GM21825 (cell line): ENCODE measurements at regions not wholly inside any gene's neighbourhood (a gene's known extent, or its start where the extent isn't known, plus 50 kb on each side); places are given as distances from the start of the nearest gene placed in this dataset.

Experiments
- ATAC-seq: cut with Tn5 transposase; IDR thresholded peaks from one replicate; pipeline ENCODE4 v1.9.1; 2021; ENCODE audit warnings: mild to moderate bottlenecking, moderate library complexity; ENCODE audit not compliant: unreplicated experiment

DNA sequence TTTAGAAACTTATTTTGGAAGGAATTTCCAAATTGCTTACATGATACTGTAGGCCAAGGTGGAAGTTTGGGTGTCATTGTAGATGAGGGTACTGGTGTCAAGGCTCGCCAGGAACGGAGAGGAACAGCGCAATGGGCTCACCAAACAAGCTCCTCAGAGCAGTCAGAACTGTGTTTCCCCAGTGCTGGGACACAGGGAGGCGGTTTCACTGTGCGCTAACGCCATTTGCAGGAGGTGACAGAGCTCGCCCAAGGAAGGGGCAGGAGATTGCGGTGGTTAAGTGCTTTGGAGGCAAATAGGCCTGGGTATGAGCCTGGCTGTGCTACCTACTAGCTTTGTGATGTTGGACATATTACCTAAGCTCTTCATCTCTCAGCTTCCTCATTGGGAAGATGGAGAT is 57.3 kb downstream of the HHEX start:
- ATAC-seq: no peak

DNA sequence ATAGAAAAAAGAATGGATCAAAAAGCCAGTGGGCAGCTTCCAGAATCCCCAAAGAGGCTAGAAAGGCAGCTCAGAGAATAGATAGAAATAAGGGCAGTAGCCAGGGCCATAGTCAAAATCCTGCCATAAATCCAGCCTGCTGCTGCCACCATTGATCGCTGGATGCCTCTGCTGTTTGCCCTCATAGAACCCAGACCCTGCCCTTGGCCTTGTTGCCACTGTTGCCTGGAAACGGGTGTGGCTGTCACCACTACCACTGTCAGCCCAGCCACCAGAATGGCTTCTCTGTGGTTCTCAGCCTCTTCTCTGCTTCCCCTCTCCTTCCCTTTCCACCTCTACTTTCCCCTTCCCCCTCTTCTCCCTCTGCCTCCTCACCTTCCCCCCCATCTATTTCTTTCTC is 57.8 kb downstream of the HHEX start:
- ATAC-seq: no peak

DNA sequence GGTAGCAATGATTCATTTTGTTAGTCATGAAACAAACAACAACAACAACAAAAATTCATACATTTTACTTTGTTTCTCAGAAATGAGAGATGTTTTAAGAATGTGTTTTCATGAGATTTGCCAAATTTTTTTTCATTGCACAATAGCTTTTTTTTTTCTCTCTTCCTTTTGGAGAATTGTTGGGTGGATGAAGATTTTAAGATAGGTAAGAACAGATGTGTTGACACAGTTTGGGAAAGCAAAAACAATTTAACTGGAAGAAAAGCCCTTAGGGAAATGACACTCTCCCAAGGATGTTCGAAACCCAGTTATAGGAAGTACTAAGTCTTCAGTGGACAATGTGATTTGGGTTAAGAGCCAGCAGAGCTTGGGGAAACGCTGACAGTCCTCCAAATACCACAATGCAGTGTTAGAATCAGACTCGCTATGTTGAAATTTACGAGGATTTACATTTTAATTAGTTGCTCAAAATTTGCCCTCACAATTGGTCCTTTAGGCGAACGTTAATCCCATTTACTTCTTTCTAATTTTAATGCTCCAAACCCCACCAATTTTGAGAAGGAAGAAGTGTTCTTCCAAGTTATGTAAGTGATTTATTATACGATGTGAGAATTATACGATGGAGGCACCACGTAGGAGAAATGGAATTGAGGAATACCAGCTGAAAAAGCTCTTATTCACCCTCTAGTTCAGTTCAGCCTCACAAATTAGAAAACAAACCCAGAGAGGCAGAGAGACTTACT is 61.2 kb downstream of the HHEX start:
- no peak for ATAC-seq

DNA sequence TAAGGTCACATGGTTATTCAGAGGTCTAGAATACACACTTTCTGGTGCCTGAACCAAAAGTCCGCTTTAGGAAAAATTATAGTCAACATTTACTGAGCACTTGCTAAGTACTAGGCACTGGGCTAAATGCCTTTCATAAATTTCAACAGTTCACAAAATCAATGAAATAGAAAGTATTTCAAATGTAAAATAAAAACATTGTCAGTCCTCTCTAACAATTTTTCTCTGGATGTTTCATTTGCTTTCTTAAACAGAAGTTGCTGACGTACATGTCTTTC is 61.7 kb downstream of the HHEX start:
- ATAC-seq: no peak

DNA sequence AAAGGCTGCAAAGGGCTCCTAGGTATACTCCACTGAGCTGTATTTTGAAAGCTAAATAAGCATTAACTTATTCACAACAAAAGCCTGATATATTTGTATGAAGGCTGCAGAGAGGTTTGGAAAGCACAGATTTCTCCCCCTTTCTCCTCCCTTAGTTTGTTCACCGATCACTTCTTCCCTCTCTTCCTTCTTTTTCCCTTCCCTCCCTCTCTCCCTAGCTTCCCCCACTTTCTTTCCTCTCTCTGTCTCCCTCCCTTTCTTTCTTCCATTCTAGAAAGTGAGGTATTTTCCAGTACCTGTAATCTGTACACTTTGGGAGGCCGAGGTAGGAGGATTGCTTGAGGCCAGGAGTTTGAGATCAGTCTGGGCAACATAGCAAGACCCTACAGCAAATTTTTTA is 62.1 kb downstream of the HHEX start:
- no peak for ATAC-seq

DNA sequence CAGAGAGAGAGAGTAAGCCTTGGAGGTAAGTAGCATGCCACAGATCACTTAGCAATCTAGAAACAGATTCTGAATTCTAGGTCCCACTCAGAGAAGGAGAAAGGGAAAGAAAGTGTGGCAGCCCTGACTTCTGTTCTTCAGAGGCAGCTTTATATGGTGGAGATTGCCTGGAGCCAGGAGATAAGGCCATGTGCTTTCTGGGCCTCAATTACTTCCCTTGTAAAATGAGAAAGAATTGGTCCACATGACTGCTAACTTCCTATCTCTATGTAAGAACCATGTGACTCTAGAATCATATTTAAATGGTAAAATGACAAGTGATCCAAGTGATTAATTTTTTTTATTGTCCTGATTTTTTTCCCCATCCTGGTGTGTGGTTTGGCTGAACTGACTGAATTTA is 64.1 kb downstream of the HHEX start:
- no peak for ATAC-seq

DNA sequence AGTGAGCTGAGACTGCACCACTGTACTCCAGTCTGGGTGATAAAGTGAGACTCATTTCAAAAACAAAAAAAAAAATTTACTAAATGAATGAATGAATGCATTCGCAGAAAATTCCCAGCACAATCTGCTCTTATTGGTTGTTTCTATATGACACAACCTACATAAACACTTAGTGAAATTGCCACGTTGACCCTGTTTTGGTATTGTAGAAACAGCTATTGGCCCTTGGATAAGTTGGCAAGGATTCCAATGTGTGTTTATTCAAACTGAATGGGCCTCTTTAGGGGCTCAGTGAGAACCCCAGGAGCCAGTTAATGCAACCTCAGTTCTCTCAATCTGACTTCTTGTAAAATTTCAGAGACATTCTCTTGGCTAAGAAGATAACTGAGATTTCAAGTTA is 66.0 kb downstream of the HHEX start:
- ATAC-seq: no peak

DNA sequence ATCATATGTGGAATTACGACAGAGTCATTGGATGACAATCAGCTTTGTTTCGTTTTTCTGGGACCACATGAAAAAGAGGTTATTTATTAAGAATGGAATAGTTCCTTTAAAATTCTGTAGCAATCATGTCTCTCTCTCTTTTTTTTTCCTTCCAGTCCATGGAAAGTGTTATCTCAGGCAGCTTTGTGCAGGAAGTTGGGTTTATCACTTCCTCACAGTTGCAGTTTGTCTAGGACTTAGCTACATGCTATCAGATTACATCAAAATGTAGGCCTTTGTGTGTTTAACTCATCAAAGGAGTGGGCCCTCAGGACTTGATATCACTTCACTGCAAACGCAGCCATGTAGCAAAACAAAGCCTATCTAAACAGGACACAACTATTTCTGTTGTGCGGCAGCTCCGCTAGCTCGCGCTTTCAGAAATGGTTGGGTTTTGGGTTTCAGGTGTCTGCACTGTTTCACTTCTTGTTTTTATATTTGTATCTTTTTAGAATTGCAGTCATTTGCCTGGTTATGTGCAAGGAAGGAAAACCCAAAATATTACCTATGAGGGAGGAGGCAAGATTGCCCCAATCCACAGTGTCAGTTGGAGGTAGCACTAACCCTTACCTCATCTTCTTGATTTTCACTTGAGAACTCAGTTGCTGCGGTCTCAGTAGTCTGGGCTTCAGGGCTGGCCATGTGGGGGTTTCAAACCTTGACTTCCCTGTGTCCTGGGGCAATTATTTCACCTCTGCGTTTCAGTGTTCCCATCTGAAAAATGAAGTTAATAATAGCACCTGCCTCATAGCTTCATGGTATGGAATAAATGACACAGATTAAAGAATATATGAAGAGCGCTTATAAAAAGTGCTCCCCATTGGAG is 66.7 kb downstream of the HHEX start:
- peak; percentile 79 for ATAC-seq

DNA sequence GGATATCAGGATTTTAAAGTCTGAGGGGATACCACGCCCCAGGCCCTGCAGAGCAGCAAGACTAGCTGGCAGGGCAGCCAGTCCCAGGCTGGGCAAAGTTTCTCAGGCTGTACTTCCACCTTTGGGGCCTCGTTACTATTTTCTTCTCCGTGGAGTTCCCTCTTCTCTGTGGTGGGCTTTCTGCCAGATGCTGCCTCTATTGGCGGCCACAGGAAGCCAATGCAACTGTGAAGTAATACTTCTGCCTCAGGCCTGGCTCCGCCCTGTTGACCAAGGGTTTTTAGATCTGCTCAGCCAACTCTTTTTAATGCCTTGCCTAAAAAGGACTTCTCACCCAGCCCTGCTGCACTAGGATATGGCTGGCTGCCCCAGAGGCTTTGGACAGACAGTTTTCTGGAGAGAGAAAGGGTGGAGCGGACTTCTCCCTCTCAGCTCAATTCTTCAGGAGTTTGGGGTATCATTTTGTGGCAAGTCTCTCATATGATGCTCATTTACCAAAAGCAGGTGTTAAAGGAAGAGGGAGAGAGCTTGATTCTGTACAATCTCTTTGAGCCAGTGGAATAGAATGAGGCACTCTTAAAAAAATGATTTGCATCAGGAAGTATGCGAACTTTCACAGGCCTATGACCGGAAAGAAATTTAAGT is 67.4 kb downstream of the HHEX start:
- ATAC-seq: peak; percentile 76

DNA sequence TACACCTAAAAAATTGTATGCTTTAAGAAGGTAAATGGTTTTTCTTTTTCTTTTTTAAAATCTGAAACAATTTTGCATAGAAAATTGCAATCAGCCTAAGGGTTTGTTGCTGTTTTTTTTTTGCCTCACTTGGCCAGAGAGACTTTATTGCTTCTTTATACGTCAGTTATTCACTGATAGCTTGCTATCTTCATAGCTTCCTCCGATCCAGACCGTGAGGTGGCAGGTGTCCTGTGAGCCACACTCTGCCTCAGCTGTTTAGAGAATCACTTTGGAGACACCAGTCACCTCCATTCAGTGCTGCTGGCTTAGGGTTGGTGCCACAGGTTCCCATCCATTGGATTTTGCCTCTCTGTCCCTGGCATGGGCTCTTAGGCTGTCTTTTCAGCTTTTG is 68.0 kb downstream of the HHEX start:
- ATAC-seq: no peak

DNA sequence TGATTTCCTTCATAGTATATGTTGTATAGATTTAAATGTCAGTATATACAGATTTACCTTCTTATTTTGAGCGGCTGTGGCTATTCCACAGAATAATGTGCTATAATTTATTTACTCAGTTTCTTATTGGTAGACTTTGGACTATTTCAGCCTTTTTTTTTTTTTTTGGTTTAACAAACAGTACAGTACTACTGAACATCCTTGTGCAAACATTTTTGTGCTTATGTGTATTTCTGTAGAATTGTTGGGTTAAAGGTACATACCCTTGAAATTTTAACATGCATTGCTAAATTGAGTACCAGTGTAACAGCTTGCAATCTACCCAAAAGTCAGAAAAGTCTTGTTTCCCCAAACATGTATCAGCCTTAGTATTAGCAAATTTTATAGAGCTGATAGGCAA is 68.8 kb downstream of the HHEX start:
- no peak for ATAC-seq

DNA sequence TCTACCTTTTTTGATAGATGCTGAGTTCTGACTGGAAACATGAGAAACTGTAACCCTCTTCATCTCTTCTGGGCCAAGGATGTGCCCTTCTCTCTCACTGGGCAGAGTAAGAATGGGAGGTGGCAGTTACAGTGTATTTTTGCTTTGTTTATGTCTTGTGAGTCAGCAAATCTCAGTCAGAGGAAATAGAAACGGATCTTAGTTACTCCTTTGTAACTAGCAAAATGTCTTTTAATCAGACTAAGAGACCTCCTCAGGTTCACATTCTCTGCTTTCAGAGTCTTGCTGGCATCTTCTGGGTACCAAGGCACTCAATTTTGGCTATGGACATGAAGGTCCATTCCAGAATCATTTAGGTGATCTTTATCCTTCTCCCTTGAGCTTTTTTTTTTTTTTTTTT is 70.9 kb downstream of the HHEX start:
- ATAC-seq: no peak

DNA sequence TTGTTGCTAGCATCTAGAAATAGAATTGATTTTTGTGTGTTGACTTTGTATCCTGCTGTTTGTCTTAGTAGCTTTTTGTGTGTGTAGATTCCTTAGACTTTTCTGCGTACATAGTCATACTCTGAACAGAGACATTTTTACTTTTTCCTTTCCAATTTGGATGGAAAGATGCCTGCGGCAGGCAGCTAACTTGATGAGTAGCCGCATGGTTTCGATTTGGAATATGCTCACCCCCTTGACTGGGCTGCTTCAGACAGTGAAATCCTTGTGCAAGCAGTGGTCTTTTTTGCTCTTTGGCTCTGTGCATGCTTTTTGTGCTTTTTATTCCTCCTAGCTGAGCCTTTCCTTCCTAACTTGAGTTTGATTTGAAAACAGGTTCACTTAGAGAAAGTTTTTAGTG is 71.8 kb downstream of the HHEX start:
- ATAC-seq: no peak

DNA sequence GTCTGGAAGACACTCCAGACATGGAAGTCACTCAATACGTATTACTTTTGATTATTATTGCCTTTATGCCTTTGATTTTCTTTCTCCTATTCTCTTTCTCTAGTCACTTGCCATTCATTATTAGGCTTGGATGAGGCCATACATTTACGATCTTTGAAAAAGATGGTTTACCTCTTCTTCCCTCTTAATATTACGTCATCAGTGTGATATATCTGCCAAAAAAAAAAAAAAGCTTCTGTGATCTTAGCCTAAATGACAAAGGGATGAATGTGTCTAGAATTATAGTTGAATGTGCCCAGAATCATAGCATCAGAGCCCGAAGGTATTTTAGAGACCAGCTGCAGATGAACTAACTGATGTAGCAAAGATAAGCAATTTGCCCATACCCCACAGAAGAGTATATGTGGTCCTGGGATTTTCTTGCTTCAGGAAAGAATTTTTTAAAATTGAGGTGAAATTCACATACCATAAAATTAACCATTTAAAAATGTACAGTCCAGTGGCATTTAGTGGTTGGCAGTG is 73.9 kb downstream of the HHEX start:
- ATAC-seq: no peak

DNA sequence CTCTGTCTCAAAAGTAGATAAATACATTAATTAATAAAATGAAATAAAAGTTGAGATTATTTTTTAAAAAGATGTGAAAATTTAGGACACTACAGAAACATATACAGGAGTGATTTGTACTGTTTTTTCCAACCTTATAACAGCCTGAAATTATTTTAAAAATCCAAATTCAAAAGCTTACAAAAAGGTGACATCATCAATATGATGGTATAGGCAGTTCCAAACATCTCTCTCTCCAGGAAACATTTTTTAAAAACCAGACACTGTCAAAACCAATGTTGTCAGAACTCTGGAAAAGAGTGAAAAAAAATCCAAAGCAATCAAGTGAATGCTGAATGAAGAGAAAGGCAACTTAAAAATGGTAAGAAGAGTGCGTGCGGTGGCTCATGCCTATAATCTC is 76.7 kb downstream of the HHEX start:
- no peak for ATAC-seq

DNA sequence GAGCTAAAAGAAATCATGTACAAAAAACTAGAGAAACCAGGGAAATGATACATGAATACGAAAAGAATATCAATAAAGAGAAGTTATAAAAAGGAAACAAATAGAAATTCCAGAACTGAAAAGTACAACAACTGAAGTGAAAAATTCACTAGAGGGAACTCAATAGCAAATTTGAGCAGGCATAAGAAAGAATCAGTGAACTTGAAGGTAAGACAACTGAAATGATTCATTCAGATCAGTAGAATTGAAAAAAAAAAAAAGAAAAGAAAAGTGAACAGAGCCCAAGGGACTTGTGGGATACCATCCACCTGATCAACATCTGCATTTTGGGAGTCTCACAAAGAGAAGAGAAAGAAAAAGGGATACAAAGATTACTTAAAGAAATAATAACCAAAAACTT is 78.3 kb downstream of the HHEX start:
- no peak for ATAC-seq

DNA sequence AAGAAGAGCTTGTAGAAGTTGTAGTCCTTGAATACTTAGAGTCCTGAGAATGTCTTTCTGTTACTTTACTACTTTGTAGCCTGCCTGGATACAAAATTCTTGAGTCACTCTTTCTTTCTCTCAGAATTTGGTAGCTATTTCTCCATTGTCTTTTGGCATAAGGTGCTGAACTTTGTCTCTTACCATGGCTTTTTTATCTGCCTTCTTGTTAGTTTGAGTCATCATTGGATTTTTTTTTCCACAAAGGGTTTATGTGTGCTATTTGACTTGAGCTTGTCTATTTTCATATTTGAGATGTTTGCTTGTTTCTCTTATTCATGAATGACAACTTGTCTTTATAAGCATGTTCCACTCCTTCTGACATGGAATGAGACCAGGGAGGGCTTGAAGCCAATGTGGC is 74.5 kb upstream of the EXOC6 start:
- ATAC-seq: no peak

DNA sequence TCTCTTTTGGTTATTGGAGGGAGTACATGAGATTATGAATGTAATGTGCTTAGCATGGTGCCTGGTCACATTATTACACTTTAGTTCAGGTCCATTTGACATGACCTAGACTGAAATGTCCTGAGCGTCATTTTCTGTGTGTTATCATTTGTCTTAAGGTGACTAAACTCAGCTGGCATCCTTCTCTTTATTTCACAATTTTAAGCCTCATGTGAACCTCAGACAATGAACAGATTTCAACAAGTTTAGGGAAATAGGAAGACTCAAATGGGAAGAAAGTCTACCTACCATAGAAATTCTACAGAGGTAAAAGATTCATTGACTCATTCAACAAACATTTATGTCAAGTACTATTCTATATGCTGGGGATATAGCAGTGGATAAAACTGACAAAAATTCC is 70.2 kb upstream of the EXOC6 start:
- ATAC-seq: no peak

DNA sequence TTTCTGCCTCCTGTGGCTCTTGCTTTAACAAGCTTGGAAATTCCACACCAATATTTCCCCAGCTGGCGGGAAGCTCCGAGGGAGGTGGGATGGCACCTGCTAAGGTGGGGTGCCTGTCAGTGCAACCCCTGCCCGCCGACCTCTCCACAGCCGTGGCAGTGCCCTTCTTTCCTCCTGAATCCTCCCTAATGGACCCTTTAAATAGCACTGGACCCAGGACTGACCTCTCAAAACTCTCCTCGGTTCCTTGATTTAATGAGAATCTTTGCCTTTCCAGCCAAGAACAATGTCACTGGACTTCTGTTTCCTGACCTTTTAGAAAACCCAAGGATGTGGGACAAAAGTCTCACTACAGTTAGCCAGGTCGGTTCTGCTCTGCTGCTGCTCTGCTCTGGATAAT is 63.2 kb upstream of the EXOC6 start:
- no peak for ATAC-seq

DNA sequence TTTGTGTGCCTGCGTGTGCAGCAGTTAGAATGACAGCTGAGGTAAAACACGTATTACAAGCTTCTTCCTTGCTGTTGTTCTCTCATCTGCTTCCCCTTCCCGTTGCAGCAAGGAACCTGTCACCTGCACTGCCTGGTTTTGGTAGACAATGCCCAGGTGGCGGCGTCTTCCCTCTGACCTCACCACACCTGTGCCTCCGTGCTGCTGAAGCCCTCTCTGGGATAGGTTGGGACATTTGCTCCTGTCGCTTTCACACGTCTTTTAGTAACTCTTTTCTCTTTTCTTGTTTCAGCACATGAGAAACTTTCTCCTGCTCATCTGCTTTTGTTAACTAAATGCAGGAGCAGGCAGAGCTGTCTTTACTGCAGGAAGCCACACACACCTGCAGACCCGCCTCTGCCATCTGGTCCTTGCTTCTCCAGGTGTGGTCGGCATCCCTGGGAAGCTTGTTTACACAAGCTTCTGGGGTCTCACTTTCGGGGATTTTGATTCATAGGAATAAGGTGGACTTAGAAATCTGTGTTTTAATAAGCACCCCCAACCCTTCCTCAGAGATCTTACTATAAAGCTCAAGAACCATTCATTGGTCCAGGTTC is 60.7 kb upstream of the EXOC6 start:
- ATAC-seq: no peak

DNA sequence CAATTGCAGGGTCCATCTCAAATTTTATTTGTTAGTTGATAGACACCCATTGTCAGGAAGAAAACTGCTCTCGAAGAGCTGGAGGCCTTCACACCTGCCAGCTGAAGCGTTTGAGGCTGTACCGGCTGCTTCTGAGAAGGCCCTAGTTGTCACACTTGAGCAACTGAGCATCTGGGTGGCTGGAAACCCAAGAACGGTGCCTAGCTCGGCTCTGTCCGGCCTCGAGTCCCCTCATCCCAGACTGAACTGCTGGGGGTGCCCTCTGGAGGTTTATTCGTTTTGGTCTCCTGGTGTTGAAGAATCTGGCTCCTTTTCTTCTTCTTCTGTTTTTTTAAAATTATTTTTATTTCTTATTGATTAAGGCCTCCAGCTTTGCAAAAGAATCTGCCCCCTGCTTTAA is 59.3 kb upstream of the EXOC6 start:
- ATAC-seq: no peak

DNA sequence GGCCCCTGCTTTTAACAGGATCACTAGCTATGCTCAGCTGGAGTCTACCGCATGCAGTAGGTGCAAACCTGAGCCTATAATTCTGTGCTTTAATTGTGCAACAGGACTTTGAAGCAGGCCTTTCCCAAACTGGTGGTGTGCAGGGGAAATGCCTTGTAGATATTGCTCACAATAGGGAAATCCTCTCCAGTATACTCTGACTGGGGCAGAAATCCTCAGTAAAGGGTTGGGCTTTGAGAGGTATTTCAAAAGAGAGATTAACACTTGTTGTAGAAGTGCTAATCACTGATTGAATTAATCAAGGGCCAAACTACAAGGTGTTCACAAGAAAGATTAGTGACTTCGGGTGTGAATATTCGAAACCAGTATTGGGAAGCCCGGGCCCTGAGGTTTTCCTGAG is 58.5 kb upstream of the EXOC6 start:
- ATAC-seq: no peak
